ENCODE measurements at regions not wholly inside any gene's neighbourhood (a gene's known extent, or its start where the extent isn't known, plus 50 kb on each side); places are given as distances from the start of the nearest gene placed in this dataset.

DNA sequence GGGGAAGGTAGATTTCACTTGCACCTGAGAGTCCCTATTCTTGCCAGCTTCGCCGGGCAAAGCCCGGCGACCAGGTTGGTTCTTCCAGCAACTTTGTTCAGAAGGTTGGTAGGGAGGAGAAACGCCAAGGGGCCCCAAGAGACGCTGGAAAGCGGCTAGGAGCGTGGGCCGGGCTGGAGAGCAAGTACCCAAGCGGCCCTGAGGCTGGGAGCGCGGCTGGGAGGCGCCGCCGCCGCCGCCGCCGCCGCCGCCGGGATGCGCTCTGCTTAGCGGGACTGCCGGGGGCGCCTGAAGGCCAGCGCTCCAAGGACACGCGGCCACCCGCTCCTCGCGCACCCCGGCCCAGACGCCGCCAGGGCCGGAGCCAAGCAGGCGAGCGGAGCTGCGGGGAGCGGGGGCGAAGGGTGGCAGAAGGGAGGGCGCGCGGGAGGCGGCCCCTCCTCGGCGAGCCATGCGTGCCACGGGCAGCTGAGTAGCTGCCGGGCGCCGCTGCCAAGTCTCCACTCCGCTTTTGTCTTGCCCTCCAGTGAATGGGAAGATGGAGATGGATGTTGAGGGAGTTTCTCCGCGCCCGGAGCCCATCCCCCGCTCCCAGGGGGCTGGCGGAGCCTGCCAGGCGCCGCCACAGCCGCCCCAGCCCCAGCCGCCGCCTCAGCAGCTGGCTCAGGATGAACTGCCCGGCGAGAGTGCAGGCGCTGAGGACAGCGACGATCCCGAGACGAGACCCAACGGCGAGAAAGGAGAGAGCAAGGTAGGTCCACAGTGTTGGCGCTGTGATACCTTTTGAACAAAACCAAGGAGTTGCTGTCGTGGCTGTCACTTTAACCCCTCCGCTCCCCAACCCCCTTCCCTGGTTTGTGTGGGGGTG, 227.4 kb upstream of the AZI2 start:
- no peak overlapping the region for H3K27ac ChIP-seq
- no peak for TF ChIP-seq ZFX (IDR thresholded peaks at IDR 0.05)
- TF ChIP-seq, protein P1, sequence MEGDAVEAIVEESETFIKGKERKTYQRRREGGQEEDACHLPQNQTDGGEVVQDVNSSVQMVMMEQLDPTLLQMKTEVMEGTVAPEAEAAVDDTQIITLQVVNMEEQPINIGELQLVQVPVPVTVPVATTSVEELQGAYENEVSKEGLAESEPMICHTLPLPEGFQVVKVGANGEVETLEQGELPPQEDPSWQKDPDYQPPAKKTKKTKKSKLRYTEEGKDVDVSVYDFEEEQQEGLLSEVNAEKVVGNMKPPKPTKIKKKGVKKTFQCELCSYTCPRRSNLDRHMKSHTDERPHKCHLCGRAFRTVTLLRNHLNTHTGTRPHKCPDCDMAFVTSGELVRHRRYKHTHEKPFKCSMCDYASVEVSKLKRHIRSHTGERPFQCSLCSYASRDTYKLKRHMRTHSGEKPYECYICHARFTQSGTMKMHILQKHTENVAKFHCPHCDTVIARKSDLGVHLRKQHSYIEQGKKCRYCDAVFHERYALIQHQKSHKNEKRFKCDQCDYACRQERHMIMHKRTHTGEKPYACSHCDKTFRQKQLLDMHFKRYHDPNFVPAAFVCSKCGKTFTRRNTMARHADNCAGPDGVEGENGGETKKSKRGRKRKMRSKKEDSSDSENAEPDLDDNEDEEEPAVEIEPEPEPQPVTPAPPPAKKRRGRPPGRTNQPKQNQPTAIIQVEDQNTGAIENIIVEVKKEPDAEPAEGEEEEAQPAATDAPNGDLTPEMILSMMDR (conservative IDR thresholded peaks at IDR 0.05), result no peak

GRCh38 chr3:28576614-28577200, 228.1 kb upstream of the AZI2 start:
- TF ChIP-seq, protein P1 (conservative IDR thresholded peaks at IDR 0.05), result no peak

GRCh38 chr3:28577941-28578500, 229.4 kb upstream of the AZI2 start:
- no peak overlapping the region for H3K27ac ChIP-seq
- TF ChIP-seq, protein P1 (conservative IDR thresholded peaks at IDR 0.05), result no peak
- TF ChIP-seq ZFX (IDR thresholded peaks at IDR 0.05), result no peak

More at GRCh38 chr3:28576614-28577200, 228.1 kb upstream of the AZI2 start:
- H3K27ac ChIP-seq, result no peak overlapping the region

GRCh38 chr3:28586325-28586724, 237.7 kb upstream of the AZI2 start:
- H3K27ac ChIP-seq, result no peak overlapping the region
- TF ChIP-seq ZFX (IDR thresholded peaks at IDR 0.05), result no peak
- TF ChIP-seq, protein P1 (conservative IDR thresholded peaks at IDR 0.05), result no peak

GRCh38 chr3:28587723-28588122, 239.1 kb upstream of the AZI2 start:
- TF ChIP-seq, protein P1 (conservative IDR thresholded peaks at IDR 0.05), result no peak
- TF ChIP-seq ZFX (IDR thresholded peaks at IDR 0.05), result no peak
- H3K27ac ChIP-seq, result no peak overlapping the region

- no peak overlapping the region for H3K27ac ChIP-seq
Observed at GRCh38 chr3:28590216-28590615, 241.6 kb upstream of the AZI2 start.

More at GRCh38 chr3:28590216-28590615, 241.6 kb upstream of the AZI2 start:
- no peak for TF ChIP-seq ZFX (IDR thresholded peaks at IDR 0.05)
- TF ChIP-seq, protein P1 (conservative IDR thresholded peaks at IDR 0.05), result no peak
